A549 (cell line): ENCODE measurements at regions not wholly inside any gene's neighbourhood (a gene's known extent, or its start where the extent isn't known, plus 50 kb on each side); places are given as distances from the start of the nearest gene placed in this dataset.

ENCODE experiments used
- ATAC-seq, 2 experiments: fragments of 200-7000 bp in 1 of 2; fragments of >200 bp in 1 of 2; cut with Nextera tagmentation in 1 of 2; cut with Tn5 transposase in 1 of 2; 3 replicates each; pipeline versions ENCODE4 v1.8.0 to v1.9.1; 2018 to 2020; ENCODE audit warnings: mild to moderate bottlenecking in 1 of 2, moderate library complexity in 1 of 2
- CTCF ChIA-PET: fragments of 300-600 bp; sonication (Branson Sonifier 250); formaldehyde crosslinking; extraction: SDS; loops from one replicate; lab custom pipeline; 2021; ENCODE audit warnings: antibody characterized with exemption, inconsistent platforms; lab: Yijun Ruan, JAX
- POLR2A ChIA-PET: fragments of 350-600 bp; formaldehyde crosslinking; extraction: SDS; loops from one replicate; lab custom pipeline; 2021; ENCODE audit warnings: antibody characterized with exemption, inconsistent platforms; lab: Yijun Ruan, JAX
- DNase-seq, 2 experiments: peaks; one replicate each; pipeline versions ENCODE4 v3.0.0 to v3.0.0-alpha.2; 2011 to 2016; ENCODE audit warnings: low read depth in 1 of 2, low spot score in 1 of 2
- FAIRE-seq: peaks from 2 replicates; lab custom pipeline; 2011; peaks lifted over from hg19 to GRCh38; lab: Jason Lieb, UNC
- H3K27ac ChIP-seq, 2 experiments: fragments of >200 bp; sonication (Bioruptor Twin); formaldehyde crosslinking; 3 replicates each; pipeline ENCODE4 v1.5.1; 2016 to 2017
- H3K4me1 ChIP-seq: fragments of >200 bp; sonication (Bioruptor Twin); formaldehyde crosslinking; 3 replicates; pipeline ENCODE4 v1.6.1; 2016
- H3K4me2 ChIP-seq: fragments of >200 bp; sonication (Bioruptor Twin); formaldehyde crosslinking; 3 replicates; pipeline ENCODE4 v1.6.1; 2016
- H3K4me3 ChIP-seq: fragments of >200 bp; sonication (Bioruptor Twin); formaldehyde crosslinking; 3 replicates; pipeline ENCODE4 v1.5.1; 2016
- H3K9me3 ChIP-seq: fragments of >200 bp; sonication (Bioruptor Twin); formaldehyde crosslinking; 3 replicates; pipeline ENCODE4 v1.6.1; 2016
- CBX8 ChIP-seq: fragments of 200-600 bp; sonication (generic); IDR thresholded peaks from 2 replicates; pipeline ENCODE4 v1.6.1; 2016
- CHD4 ChIP-seq: fragments of 200-600 bp; sonication (generic); IDR thresholded peaks from 2 replicates; pipeline ENCODE4 v1.6.1; 2016; ENCODE audit warnings: antibody characterized with exemption, mild to moderate bottlenecking, borderline replicate concordance
- EHMT2 ChIP-seq: fragments of 200-600 bp; sonication (generic); IDR thresholded peaks from 2 replicates; pipeline ENCODE4 v1.6.1; 2016; ENCODE audit warnings: antibody characterized with exemption, low read depth, mild to moderate bottlenecking, moderate library complexity
- ELK1 ChIP-seq: fragments of 150-350 bp; IDR thresholded peaks from 2 replicates; pipeline ENCODE4 v1.6.1; 2014; ENCODE audit warnings: low read depth, mild to moderate bottlenecking, low read length
- FOSL2 ChIP-seq, 2 experiments: fragments of 450-650 bp in 1 of 2; fragments of >200 bp in 1 of 2; sonication (Bioruptor Twin) in 1 of 2; formaldehyde crosslinking; IDR thresholded peaks; 2 replicates each; pipeline versions ENCODE4 v1.5.0 to v1.6.1; 2016 to 2020; ENCODE audit warnings: mild to moderate bottlenecking in 1 of 2, moderate library complexity in 1 of 2
- FOXS1 ChIP-seq: fragments of 250-450 bp; sonication (Bioruptor Pico); IDR thresholded peaks from 2 replicates; pipeline ENCODE4 v1.5.0; 2020; ENCODE audit warnings: mild to moderate bottlenecking, moderate library complexity
- GATA3 ChIP-seq: IDR thresholded peaks from 2 replicates; pipeline ENCODE4 v1.6.1; 2012; ENCODE audit warnings: borderline replicate concordance
- HDAC2 ChIP-seq: fragments of 200-600 bp; sonication (generic); IDR thresholded peaks from 2 replicates; pipeline ENCODE4 v1.6.1; 2016
- HOXB13 ChIP-seq: fragments of 250-450 bp; sonication (Bioruptor Pico); IDR thresholded peaks from 2 replicates; pipeline ENCODE4 v1.5.0; 2020; ENCODE audit warnings: low read depth, mild to moderate bottlenecking, moderate library complexity
- JUN ChIP-seq, 2 experiments: fragments of >200 bp; sonication (Bioruptor Twin); formaldehyde crosslinking; IDR thresholded peaks; 2 replicates in 1 of 2; 3 replicates in 1 of 2; pipeline ENCODE4 v1.6.1; 2016 to 2017
- KDM5A ChIP-seq: fragments of 200-600 bp; sonication (generic); IDR thresholded peaks from 2 replicates; pipeline ENCODE4 v1.6.1; 2016; ENCODE audit warnings: antibody characterized with exemption, mild to moderate bottlenecking
- MYC ChIP-seq: IDR thresholded peaks from 2 replicates; pipeline ENCODE4 v1.6.1; 2012; ENCODE audit warnings: mild to moderate bottlenecking, inconsistent platforms, low read length, improper control_type of control experiment, borderline replicate concordance
- NPAS2 ChIP-seq: fragments of 250-450 bp; sonication (Bioruptor Pico); IDR thresholded peaks from 2 replicates; pipeline ENCODE4 v1.8.0; 2022; ENCODE audit warnings: mild to moderate bottlenecking, moderate library complexity, borderline replicate concordance
- POLR2AphosphoS2 ChIP-seq: conservative IDR thresholded peaks from 2 replicates; pipeline ENCODE4 v1.6.1; 2012; ENCODE audit warnings: low read length, improper control_type of control experiment, inconsistent platforms
- SREBF2 ChIP-seq: fragments of 450-650 bp; IDR thresholded peaks from 2 replicates; pipeline ENCODE4 v1.6.1; 2014; ENCODE audit warnings: mild to moderate bottlenecking, moderate library complexity
- TP53 ChIP-seq: fragments of 250-450 bp; sonication (Bioruptor Pico); IDR thresholded peaks from 2 replicates; pipeline ENCODE4 v1.5.0; 2021; ENCODE audit warnings: mild to moderate bottlenecking, moderate library complexity
- USF2 ChIP-seq: fragments of 450-650 bp; IDR thresholded peaks from 2 replicates; pipeline ENCODE4 v1.6.1; 2014; ENCODE audit warnings: antibody characterized with exemption
- ZNF302 ChIP-seq: fragments of 250-450 bp; sonication (Bioruptor Pico); IDR thresholded peaks from 2 replicates; pipeline ENCODE4 v1.9.0; 2021; ENCODE audit warnings: inconsistent platforms, mild to moderate bottlenecking, moderate library complexity
- WGBS: methylation state at CpG from one replicate; pipeline ENCODE4 v1.1.6; 2017; ENCODE audit errors: missing lambda C conversion rate; 5-methylcytosine and 5-hydroxymethylcytosine counted together
- TF ChIP-seq, protein P1 (sequence below): fragments of 250-450 bp; sonication (Bioruptor Pico); IDR thresholded peaks from 2 replicates; pipeline ENCODE4 v1.5.0; 2021; ENCODE audit warnings: mild to moderate bottlenecking, moderate library complexity, borderline replicate concordance

DNA sequence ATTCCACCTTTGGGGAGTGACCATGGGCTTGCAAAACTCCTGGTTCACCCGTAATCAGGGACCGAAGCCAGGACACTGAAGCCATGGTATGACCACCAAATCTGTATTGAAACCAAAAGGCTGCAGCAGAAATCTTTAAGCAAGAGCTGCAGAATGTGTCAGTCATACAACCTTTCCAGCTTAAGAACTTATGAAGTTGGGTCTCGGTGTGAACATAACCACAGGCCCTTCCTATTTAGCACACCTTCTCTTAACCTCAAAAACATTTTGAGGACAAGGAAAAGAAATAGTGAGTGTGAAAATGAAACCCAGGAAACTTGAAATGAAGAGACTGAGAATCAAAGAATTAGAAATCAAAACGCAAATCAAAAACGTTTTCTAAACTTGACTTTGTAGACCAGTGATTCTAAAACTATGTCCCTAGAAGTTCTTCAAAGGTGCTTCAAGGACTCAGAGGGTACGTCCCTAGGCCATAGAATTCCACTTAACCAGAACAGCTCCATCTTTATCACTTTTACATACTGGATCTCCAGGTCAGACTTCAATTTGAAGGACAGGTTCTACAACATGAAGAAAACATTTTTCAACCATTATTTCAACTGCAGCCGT, 231.6 kb upstream of the GRIP1 start:
- H3K27ac ChIP-seq, result no peak overlapping the region
- ChIA-PET POLR2A (no interaction called here), CTCF (no interaction called here)
- TF ChIP-seq JUN (IDR thresholded peaks at IDR 0.05), result no peak
- no peak for TF ChIP-seq CHD4
- H3K4me1 ChIP-seq, result no peaks in the 10 kb centered on the region
- no peak for DNase-seq
- WGBS, result 47% methylated on average over 7 of the region's 7 CpGs
- ATAC-seq, result no peak
- no peak overlapping the region for H3K4me2 ChIP-seq
- H3K4me3 ChIP-seq, result no peak overlapping the region
- FAIRE-seq, result no peak
- H3K9me3 ChIP-seq, result no peaks in the 10 kb centered on the region

GRCh38 chr12:66915306-66915904, 236.5 kb upstream of the GRIP1 start:
- ATAC-seq, result no peak
- Histone ChIP-seq H3K4me3 (no peak overlapping the region), H3K4me2 (no peak overlapping the region), H3K9me3 (no peaks in the 10 kb centered on the region), H3K27ac (no peak overlapping the region), H3K4me1 (no peaks in the 10 kb centered on the region)
- CTCF ChIA-PET, result interaction anchor here (0.8 kb wide), 1 partner anchor 9 kb away, joined by 3 read pairs; no protein-coding TSS in a partner anchor
- 72% methylated on average over 6 of the region's 6 CpGs for WGBS
- FAIRE-seq, result no peak
- POLR2A ChIA-PET, result no interaction called here
- DNase-seq, result no peak
- TF ChIP-seq EHMT2 (no peak), GATA3 (no peak), ELK1 (no peak), NPAS2 (CRISPR knock-in tag) (no peak), POLR2AphosphoS2 (no peak)

- no peak for ATAC-seq
- POLR2A ChIA-PET, result no interaction called here
- H3K4me2 ChIP-seq, result no peak overlapping the region
- no peak overlapping the region for H3K27ac ChIP-seq
- DNase-seq, result no peak
- 65% methylated on average over 3 of the region's 3 CpGs for WGBS
- H3K4me1 ChIP-seq, result no peaks in the 10 kb centered on the region
- FAIRE-seq, result no peak
- TF ChIP-seq FOSL2 (IDR thresholded peaks at IDR 0.05) (no peak), FOSL2 (CRISPR knock-in tag; IDR thresholded peaks at IDR 0.05) (no peak), KDM5A (no peak), TP53 (CRISPR knock-in tag) (no peak), ZNF302 (CRISPR knock-in tag) (no peak), NPAS2 (CRISPR knock-in tag) (no peak), USF2 (no peak), MYC (no peak), GATA3 (no peak), HDAC2 (no peak), CBX8 (no peak), EHMT2 (no peak), FOXS1 (CRISPR knock-in tag) (no peak), HOXB13 (CRISPR knock-in tag) (no peak), SREBF2 (no peak)
- TF ChIP-seq, protein P1, sequence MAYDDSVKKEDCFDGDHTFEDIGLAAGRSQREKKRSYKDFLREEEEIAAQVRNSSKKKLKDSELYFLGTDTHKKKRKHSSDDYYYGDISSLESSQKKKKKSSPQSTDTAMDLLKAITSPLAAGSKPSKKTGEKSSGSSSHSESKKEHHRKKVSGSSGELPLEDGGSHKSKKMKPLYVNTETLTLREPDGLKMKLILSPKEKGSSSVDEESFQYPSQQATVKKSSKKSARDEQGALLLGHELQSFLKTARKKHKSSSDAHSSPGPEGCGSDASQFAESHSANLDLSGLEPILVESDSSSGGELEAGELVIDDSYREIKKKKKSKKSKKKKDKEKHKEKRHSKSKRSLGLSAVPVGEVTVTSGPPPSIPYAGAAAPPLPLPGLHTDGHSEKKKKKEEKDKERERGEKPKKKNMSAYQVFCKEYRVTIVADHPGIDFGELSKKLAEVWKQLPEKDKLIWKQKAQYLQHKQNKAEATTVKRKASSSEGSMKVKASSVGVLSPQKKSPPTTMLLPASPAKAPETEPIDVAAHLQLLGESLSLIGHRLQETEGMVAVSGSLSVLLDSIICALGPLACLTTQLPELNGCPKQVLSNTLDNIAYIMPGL, result no peak
- TF ChIP-seq, all 56 proteins: peak for 0
- H3K4me3 ChIP-seq, result no peak overlapping the region
- CTCF ChIA-PET, result no interaction called here
- no peaks in the 10 kb centered on the region for H3K9me3 ChIP-seq
These were observed 237.3 kb upstream of the GRIP1 start for GRCh38 chr12:66916189-66916588.
